Erythroblast (primary cell): ENCODE measurements at regions not wholly inside any gene's neighbourhood (a gene's known extent, or its start where the extent isn't known, plus 50 kb on each side); places are given as distances from the start of the nearest gene placed in this dataset.

ENCODE experiments used
- GATA1 ChIP-seq: IDR thresholded peaks from 2 replicates; pipeline ENCODE4 v1.6.1; 2011; ENCODE audit warnings: low read depth, mild to moderate bottlenecking, control low read depth, low read length, moderate library complexity
- POLR2A ChIP-seq: IDR thresholded peaks from 2 replicates; pipeline ENCODE4 v1.6.1; 2011; ENCODE audit warnings: mild to moderate bottlenecking, low read length

DNA sequence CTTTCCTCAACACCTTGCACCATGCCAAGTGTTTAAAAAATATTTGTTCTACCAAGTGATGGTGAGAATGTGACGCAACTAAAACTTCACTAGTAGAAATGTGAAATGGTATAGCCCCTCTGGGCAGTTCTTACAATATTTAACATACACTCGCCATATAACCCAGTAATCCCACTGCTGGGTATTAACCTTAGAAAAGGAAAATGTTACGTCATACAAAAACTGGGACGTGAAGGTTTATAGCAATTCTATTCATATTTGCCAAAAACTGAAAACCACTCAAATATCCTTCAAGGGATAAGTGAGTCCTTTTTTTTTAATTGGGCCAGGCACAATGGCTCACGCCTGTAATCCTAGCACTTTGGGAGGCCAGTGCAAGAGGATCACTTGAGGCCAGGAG lies 279.3 kb downstream of the SKIDA1 start:
- no peak for TF ChIP-seq POLR2A
- TF ChIP-seq GATA1, result no peak
